ENCODE measurements at regions not wholly inside any gene's neighbourhood (a gene's known extent, or its start where the extent isn't known, plus 50 kb on each side); places are given as distances from the start of the nearest gene placed in this dataset.

DNA sequence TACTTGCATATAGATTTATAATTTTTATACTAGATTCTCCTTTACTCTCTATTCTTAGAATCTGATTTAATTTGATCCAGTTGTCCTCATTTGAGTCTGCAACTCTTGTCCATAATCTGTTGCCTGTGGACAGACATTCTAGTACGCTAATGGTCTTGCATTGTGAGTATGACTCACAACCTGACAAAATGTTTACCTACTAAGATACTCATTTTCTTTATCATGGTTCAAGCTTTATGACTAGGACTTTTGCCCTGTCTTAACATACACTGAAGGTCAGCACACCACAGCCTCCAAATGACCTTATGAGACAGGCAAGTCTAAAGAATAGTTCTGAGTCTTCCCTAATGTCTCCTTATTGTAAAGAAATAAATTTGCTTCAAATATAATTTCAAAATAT, 142.3 kb upstream of the CDH7 start:
- no peak for TF ChIP-seq CTCF (IDR thresholded peaks at IDR 0.05; ENCODE audit: borderline replicate concordance, extremely low read depth, low read length, poor library complexity, severe bottlenecking)
- no peak for TF ChIP-seq EZH2 (IDR thresholded peaks at IDR 0.05; ENCODE audit: borderline replicate concordance, low read depth, low read length, severe bottlenecking)

All from DND-41 (cell line).